CD4-positive, alpha-beta T cell treated with Interleukin-21 for 1 hour (primary cell): ENCODE measurements at regions not wholly inside any gene's neighbourhood (a gene's known extent, or its start where the extent isn't known, plus 50 kb on each side); places are given as distances from the start of the nearest gene placed in this dataset.

Experiments used
- DNase-seq: peaks from one replicate; pipeline ENCODE4 v3.0.0-alpha.2; 2020

DNA sequence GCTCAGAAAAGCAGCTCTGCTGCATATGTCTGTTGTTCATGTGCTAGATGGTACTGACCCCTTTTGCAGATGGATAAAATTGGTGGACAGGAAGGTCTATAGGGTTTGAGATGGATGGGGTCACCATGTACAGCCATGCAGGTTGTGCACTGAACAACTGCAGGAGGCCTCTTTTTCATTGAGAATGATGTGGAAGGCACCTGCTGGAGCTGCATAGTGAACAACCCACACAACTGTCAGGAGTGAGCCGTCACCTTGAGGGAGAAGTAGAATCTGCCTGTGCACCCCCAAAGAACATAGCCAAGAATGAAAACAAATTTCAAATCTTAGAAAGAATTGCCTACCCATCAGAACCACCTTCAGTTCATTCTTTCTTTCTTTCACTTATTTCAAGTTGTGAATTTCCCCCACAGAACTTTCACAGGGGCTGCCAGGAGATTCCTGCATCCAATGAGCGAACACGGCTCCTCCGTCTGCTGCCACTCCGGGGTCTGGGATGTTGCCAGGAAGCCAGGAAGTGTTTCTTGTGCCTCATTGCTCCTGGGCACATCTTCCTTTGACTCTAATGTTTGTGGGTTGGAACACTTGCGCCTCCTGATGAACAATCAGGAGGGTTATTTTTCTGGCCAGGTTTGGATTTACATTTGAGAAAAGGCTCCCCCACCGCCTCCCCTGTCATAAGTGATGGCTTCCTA, 53.7 kb upstream of the DOCK1 start:
- no peak for DNase-seq

DNA sequence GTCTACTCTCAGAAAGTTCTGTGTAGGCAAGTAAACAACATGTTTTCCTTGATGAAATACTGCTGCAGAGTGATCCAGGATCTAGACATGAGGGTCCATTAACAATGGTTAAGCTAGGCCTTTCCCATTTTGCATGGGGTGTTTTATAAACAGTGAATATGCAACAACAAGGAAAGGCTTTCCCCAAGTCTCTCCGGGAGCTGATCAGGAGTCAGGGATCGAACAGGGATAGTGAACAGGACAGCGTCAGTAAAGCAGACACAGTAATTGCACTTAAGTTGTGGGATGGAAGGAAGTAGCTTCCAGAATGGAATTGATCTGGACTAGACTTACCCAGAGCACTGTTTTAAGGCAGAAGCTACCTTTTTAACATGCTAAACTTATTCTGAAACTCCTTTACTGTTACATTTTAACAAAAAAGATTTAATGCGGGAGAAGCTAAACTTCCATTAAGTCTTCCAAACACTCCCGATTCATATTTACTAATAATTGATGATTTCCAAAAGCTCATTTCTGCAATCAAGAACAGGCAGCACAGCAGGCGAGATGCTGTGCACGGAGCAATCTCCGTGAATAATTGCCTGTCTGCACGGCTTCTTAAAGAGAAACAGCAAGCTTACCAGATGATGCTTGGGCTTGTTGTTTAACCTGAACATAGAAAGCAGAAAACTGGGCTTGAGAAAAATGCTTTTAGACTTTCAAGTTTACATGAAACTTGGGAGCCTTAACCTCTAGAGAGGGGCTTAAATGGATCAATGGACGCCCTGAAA, 50.3 kb upstream of the DOCK1 start:
- no peak for DNase-seq
